ENCODE measurements at regions not wholly inside any gene's neighbourhood (a gene's known extent, or its start where the extent isn't known, plus 50 kb on each side); places are given as distances from the start of the nearest gene placed in this dataset.

DNA sequence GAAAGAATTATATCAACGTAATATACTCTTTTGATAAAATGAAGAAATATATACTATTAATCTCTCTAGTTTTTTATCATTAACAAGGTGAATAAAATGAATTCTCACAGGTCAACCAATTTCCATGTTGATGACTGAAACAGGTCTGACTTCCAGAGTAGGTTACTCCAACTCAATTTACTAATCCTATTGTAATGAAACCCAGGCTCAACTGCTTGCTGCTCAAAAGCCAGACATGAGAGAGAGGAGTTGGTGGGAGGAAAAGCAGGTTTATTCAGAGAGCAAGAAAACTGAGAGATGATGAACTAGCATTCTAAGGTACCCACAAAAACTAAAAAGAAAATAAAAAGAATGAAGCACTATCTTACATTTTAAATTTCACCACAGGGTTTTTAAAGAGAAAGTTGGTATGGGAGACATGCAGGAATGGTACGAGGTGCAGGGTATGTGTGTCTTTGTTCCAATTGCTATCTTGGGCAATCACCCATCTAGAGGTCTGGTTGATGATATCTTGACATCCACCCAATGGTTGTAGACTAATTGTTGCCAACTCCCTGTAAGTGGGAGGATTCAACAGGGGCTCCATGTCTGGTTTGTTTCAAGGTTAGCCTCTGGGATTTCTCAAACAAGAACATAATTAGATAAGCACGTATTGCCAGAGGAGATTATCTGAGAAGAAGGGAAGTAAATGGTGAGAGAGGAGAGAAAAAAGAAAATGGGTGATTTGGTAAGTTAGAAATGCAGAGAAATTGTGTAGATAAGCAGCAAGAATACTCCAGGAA is 471.4 kb upstream of the REG3G start:
- Histone ChIP-seq H3K4me3 (ENCODE audit: insufficient read depth, low read depth, low read length) (no peak overlapping the region), H2BK120ac (ENCODE audit: low read depth, low read length) (no peak overlapping the region), H3K79me1 (ENCODE audit: low read depth in 1 of 2, low read length in 2 of 2) (no peaks in the 10 kb centered on the region), H3K36me3 (ENCODE audit: control insufficient read depth, insufficient read depth, low read length) (no peaks in the 10 kb centered on the region), H3K27me3 (ENCODE audit: control insufficient read depth, insufficient read depth, low read length) (no peaks in the 10 kb centered on the region), H2BK20ac (ENCODE audit: low read depth, low read length) (no peak overlapping the region), H3K9me3 (ENCODE audit: control insufficient read depth, insufficient read depth, low read length) (no peaks in the 10 kb centered on the region), H3K4me2 (ENCODE audit: low read depth, low read length) (no peak overlapping the region), H4K91ac (ENCODE audit: insufficient read depth, low read depth, low read length) (no peak overlapping the region), H4K8ac (ENCODE audit: low read depth in 2 of 2, low read length in 2 of 2) (no peak overlapping the region), H2AK9ac (replicated peaks; ENCODE audit: low read depth, low read length, poor library complexity) (no peak overlapping the region), H3K23ac (ENCODE audit: low read depth, low read length) (no peak overlapping the region), H2BK5ac (ENCODE audit: low read depth, low read length, poor library complexity, severe bottlenecking) (no peak overlapping the region), H3K27ac (ENCODE audit: insufficient read depth, low read length) (no peak overlapping the region), H4K20me1 (ENCODE audit: insufficient read depth, low read length) (no peaks in the 10 kb centered on the region), H3K4me1 (ENCODE audit: control insufficient read depth, insufficient read depth, low read length) (no peaks in the 10 kb centered on the region), H2BK15ac (ENCODE audit: low read depth, low read length) (no peak overlapping the region), H2AK5ac (ENCODE audit: low read depth, low read length) (no peak overlapping the region), H3K18ac (ENCODE audit: low read depth, low read length) (no peak overlapping the region), H4K5ac (ENCODE audit: low read depth, low read length) (no peak overlapping the region), H3K9ac (ENCODE audit: low read depth, low read length) (no peak overlapping the region), H3K56ac (ENCODE audit: extremely low read depth, insufficient read depth, low read length) (no peak overlapping the region), H3K4ac (ENCODE audit: low read depth, low read length) (no peak overlapping the region), H3K14ac (replicated peaks; ENCODE audit: low read depth, low read length) (no peak overlapping the region), H2AFZ (replicated peaks; ENCODE audit: low read length, poor library complexity) (no peak overlapping the region), H3K9me1 (ENCODE audit: insufficient read depth, low read length) (no peaks in the 10 kb centered on the region)
- ChIA-PET CTCF (no interaction called here), POLR2A (ENCODE audit: unreplicated experiment) (no interaction called here)
- no peak for TF ChIP-seq POLR2A (IDR thresholded peaks at IDR 0.05; ENCODE audit: low read depth, low read length)
- TF ChIP-seq, protein P1, sequence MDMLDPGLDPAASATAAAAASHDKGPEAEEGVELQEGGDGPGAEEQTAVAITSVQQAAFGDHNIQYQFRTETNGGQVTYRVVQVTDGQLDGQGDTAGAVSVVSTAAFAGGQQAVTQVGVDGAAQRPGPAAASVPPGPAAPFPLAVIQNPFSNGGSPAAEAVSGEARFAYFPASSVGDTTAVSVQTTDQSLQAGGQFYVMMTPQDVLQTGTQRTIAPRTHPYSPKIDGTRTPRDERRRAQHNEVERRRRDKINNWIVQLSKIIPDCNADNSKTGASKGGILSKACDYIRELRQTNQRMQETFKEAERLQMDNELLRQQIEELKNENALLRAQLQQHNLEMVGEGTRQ (IDR thresholded peaks at IDR 0.05; ENCODE audit: low read depth, low read length), result no peak
- TF ChIP-seq, protein P2, sequence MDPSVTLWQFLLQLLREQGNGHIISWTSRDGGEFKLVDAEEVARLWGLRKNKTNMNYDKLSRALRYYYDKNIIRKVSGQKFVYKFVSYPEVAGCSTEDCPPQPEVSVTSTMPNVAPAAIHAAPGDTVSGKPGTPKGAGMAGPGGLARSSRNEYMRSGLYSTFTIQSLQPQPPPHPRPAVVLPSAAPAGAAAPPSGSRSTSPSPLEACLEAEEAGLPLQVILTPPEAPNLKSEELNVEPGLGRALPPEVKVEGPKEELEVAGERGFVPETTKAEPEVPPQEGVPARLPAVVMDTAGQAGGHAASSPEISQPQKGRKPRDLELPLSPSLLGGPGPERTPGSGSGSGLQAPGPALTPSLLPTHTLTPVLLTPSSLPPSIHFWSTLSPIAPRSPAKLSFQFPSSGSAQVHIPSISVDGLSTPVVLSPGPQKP (IDR thresholded peaks at IDR 0.05; ENCODE audit: borderline replicate concordance, low read depth, low read length), result no peak
- TF ChIP-seq SMC3 (IDR thresholded peaks at IDR 0.05; ENCODE audit: low read depth, low read length), result no peak
- no peak for TF ChIP-seq MAZ (IDR thresholded peaks at IDR 0.05; ENCODE audit: borderline replicate concordance, low read depth, low read length)
- TF ChIP-seq BHLHE40 (IDR thresholded peaks at IDR 0.05; ENCODE audit: low read depth, low read length), result no peak
- TF ChIP-seq CTCF (conservative IDR thresholded peaks at IDR 0.05; ENCODE audit: low read depth, low read length), result no peak
- TF ChIP-seq RAD21 (IDR thresholded peaks at IDR 0.05; ENCODE audit: low read length), result no peak
- TF ChIP-seq MXI1 (IDR thresholded peaks at IDR 0.05; ENCODE audit: borderline replicate concordance, low read depth, low read length), result no peak
- no peak for TF ChIP-seq FOS (IDR thresholded peaks at IDR 0.05; ENCODE audit: low read depth, low read length)
- no peak for TF ChIP-seq CHD1 (IDR thresholded peaks at IDR 0.05; ENCODE audit: low read depth, low read length)
- TF ChIP-seq RFX5 (IDR thresholded peaks at IDR 0.05; ENCODE audit: low read depth, low read length), result no peak
- no peak for TF ChIP-seq MAFK (IDR thresholded peaks at IDR 0.05; ENCODE audit: low read depth, low read length)
- no peak for TF ChIP-seq NFE2L2 (IDR thresholded peaks at IDR 0.05; ENCODE audit: low read depth, low read length)
- intact Hi-C loops (cut with micrococcal nuclease) (no loop called here), dilution Hi-C loops (cut with HindIII; ENCODE audit: low sequenced_read_pairs, unreplicated experiment) (no loop called here), in situ Hi-C loops (cut with MboI; ENCODE audit: low sequenced_read_pairs) (no loop called here)
- BruUV-seq (replicated peaks), result no TSS peak
- DNase-seq, result no peak
- WGBS, 2 experiments (ENCODE audit: extremely low coverage in 2 of 2, insufficient read length in 1 of 2), result no CpG with 5 or more reads among the region's 3 CpGs
- ATAC-seq (ENCODE audit: low read depth), result no peak

All from IMR-90 (cell line).